ENCODE measurements at regions not wholly inside any gene's neighbourhood (a gene's known extent, or its start where the extent isn't known, plus 50 kb on each side); places are given as distances from the start of the nearest gene placed in this dataset.

DNA sequence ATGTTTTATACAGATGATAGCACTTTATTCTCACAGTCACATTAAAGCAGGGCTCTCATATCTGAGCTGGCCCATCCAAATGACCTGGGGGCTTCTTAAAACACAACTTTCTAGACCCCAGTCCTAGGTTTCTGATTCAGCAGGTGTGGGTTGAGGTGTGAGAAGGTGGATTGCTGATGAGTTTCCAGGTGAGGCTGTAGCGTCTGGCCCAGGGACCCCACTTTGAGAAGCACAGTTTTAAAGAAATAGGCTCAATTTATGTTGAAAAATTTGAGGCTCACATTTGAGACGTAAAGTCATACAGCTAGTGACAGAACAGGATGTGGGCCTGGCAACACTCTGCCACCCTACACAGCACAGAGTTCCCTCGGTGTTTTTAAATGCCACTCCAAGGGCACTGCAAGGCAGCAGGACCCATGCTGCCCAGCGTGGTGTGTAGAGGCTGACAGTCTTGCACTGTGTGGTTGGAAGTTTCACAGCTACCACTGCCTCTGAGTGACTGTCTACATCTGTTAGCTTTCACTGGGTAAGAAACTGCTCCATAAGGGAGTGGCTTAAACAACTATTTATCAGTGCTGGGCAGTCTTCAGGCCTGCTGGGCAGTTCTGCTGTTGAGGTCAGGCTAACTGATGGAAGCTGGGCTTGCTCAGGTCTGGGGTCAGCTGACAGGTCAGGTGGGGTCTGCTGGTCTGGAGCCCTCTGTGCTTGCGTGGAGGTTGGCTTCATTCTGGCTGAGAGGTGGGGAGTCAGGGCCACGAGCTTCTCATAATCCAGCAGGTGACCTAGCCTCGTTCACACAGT lies 319.7 kb downstream of the CXCL12 start:
- TF ChIP-seq, protein P1, sequence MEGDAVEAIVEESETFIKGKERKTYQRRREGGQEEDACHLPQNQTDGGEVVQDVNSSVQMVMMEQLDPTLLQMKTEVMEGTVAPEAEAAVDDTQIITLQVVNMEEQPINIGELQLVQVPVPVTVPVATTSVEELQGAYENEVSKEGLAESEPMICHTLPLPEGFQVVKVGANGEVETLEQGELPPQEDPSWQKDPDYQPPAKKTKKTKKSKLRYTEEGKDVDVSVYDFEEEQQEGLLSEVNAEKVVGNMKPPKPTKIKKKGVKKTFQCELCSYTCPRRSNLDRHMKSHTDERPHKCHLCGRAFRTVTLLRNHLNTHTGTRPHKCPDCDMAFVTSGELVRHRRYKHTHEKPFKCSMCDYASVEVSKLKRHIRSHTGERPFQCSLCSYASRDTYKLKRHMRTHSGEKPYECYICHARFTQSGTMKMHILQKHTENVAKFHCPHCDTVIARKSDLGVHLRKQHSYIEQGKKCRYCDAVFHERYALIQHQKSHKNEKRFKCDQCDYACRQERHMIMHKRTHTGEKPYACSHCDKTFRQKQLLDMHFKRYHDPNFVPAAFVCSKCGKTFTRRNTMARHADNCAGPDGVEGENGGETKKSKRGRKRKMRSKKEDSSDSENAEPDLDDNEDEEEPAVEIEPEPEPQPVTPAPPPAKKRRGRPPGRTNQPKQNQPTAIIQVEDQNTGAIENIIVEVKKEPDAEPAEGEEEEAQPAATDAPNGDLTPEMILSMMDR (IDR thresholded peaks at IDR 0.05), result no peak
- TF ChIP-seq REST (IDR thresholded peaks at IDR 0.05; ENCODE audit: low read depth, low read length) (no peak), USF2 (IDR thresholded peaks at IDR 0.05; ENCODE audit: borderline replicate concordance, low read depth, low read length) (no peak), ELF1 (IDR thresholded peaks at IDR 0.05) (no peak), YY1 (IDR thresholded peaks at IDR 0.05; ENCODE audit: low read depth) (no peak), EP300 (IDR thresholded peaks at IDR 0.05; ENCODE audit: borderline replicate concordance in 1 of 2, low read depth in 1 of 2, low read length in 1 of 2) (no peak), TAF1 (IDR thresholded peaks at IDR 0.05; ENCODE audit: borderline replicate concordance, low read depth, low read length) (no peak), FOXJ3 (CRISPR knock-in tag; IDR thresholded peaks at IDR 0.05) (no peak), GATA2 (CRISPR knock-in tag; IDR thresholded peaks at IDR 0.05) (no peak)
